Keratinocyte (primary cell): ENCODE measurements at regions not wholly inside any gene's neighbourhood (a gene's known extent, or its start where the extent isn't known, plus 50 kb on each side); places are given as distances from the start of the nearest gene placed in this dataset.

Experiments used
- CTCF ChIP-seq, 3 experiments: IDR thresholded peaks in 1 of 3; conservative IDR thresholded peaks in 1 of 3; optimal IDR thresholded peaks in 1 of 3; 2 replicates in 2 of 3; 3 replicates in 1 of 3; pipeline versions ENCODE3 to v1.5.1; 2011; ENCODE audit warnings: low read length in 3 of 3, mild to moderate bottlenecking in 3 of 3, moderate library complexity in 2 of 3, control low read depth in 1 of 3, inconsistent platforms in 1 of 3; ENCODE audit not compliant: insufficient read depth in 2 of 3; ENCODE audit errors: extremely low read depth in 1 of 3
- EZH2 ChIP-seq: IDR thresholded peaks from one replicate; pipeline ENCODE4 v1.6.1; 2012; ENCODE audit warnings: inconsistent platforms, mild to moderate bottlenecking, low read length, moderate library complexity

- TF ChIP-seq EZH2 (no peak), CTCF (optimal IDR thresholded peaks at IDR 0.05 in 1 of 3, IDR thresholded peaks at IDR 0.05 in 1 of 3, conservative IDR thresholded peaks at IDR 0.05 in 1 of 3; ENCODE audit: extremely low read depth in 1 of 3, insufficient read depth in 2 of 3, low read length in 3 of 3) (no peak)
Observed at GRCh38 chr7:46237466-46237865, 316.4 kb upstream of the IGFBP3 start.
